Heart right ventricle (tissue), 16 donors: ENCODE measurements at regions not wholly inside any gene's neighbourhood (a gene's known extent, or its start where the extent isn't known, plus 50 kb on each side); places are given as distances from the start of the nearest gene placed in this dataset.

ENCODE experiments used
- ATAC-seq, 8 donors: fragments of 200-7000 bp; cut with Tn5 transposase; one replicate each; pipeline ENCODE4 v1.9.1; 2020; ENCODE audit warnings: mild to moderate bottlenecking in 8 of 8, moderate library complexity in 8 of 8, moderate number of reproducible peaks in 1 of 8
- DNase-seq, 2 donors: peaks; one replicate each; pipeline ENCODE4 v3.0.0-alpha.2; 2020
- H3K27ac ChIP-seq, 10 donors: fragments of 200-600 bp; sonication (generic) in 2 of 10; one replicate each; pipeline versions ENCODE4 v1.5.0 to v1.8.0; 2020 to 2022; ENCODE audit warnings: mild to moderate bottlenecking in 3 of 10
- H3K27me3 ChIP-seq, 7 donors: fragments of 200-600 bp; one replicate each; pipeline ENCODE4 v1.8.0; 2021 to 2022; ENCODE audit warnings: mild to moderate bottlenecking in 2 of 7
- H3K36me3 ChIP-seq, 9 donors: fragments of 200-600 bp; sonication (generic) in 1 of 9; one replicate each; pipeline versions ENCODE4 v1.5.0 to v1.8.0; 2020 to 2022; ENCODE audit warnings: mild to moderate bottlenecking in 2 of 9
- H3K4me1 ChIP-seq, 9 donors: fragments of 200-600 bp; sonication (generic) in 1 of 9; one replicate each; pipeline versions ENCODE4 v1.5.0 to v1.8.0; 2020 to 2022; ENCODE audit warnings: mild to moderate bottlenecking in 4 of 9
- H3K4me3 ChIP-seq, 10 donors: fragments of 200-600 bp; sonication (generic) in 2 of 10; one replicate each; pipeline versions ENCODE4 v1.5.0 to v1.8.0; 2020 to 2022; ENCODE audit warnings: mild to moderate bottlenecking in 7 of 10, moderate library complexity in 2 of 10
- H3K9me3 ChIP-seq, 11 donors: fragments of 200-600 bp in 10 of 11; sonication (generic) in 2 of 11; one replicate each; pipeline versions ENCODE4 v1.5.0 to v1.8.0; 2013 to 2022; ENCODE audit warnings: mild to moderate bottlenecking in 2 of 11, control low read depth in 1 of 11, moderate library complexity in 1 of 11
- WGBS, 2 donors: extraction: QIAGEN DNeasy Blood & Tissue Kit; methylation state at CpG; one replicate each; pipeline ENCODE4 v1.1.7; 2013; ENCODE audit warnings: inconsistent platforms in 1 of 2; 5-methylcytosine and 5-hydroxymethylcytosine counted together
- intact Hi-C, 10 donors: fragments of 100-400 bp; cut with DNase I; formaldehyde crosslinking; loops; one replicate each; pipeline versions ENCODE4 v1.11.1 to v1.14.2; 2022
- TF ChIP-seq, protein P1 (sequence below), 9 donors: fragments of 200-600 bp; sonication (generic) in 2 of 9; IDR thresholded peaks; one replicate each; pipeline versions ENCODE4 v1.5.0 to v1.8.0; 2021 to 2022; ENCODE audit warnings: antibody characterized with exemption in 9 of 9, mild to moderate bottlenecking in 5 of 9, moderate library complexity in 1 of 9
- donor health status: Arrhythmogenic right ventricular cardiomyopathy.
- donor health status: ischemic (EF 13 %, LVEDD 7.1; RV severe dilation, severe dysfunction).
- donor health status: healthy with polysubstance abuse.
- donor health status: DM: no; HTN: yes; CAD: no.
- donor health status: DM: no; HTN: no; CAD: no.
- donor health status: ischemic (EF 25% LVEDD 6.9; RV normal size, moderate dysfunction).
- donor health status: ischemic (EF 25% LVEDD 5.7; RV mildly dilated, moderate dysfunction).
- donor health status: healthy.
- donor health status: DM: yes; HTN: yes; CAD: no.
- donor health status: Ischemic cardiomyopathy.
- donor health status: ischemic (EF 35%, LVEDD 5.7; RV mildly dilated, moderate dysfunction).
- donor health status: nonischemic (EF 11% LVEDD 7.7; RV severe dilation, severe dysfunction).
- donor health status: DM: yes; HTN: yes; CAD: no.
- donor health status: PGD.
- donor health status: ischemic (EF 29% LVEDD 5.4; RV normal size, mild dysfunction).
- donor health status: nonischemic (EF 23%, LVEDD 6.1; RV moderate dilation, normal function).

GRCh38 chr11:122538060-122538459, 117.5 kb upstream of the UBASH3B start:
- H3K27me3 ChIP-seq: no peaks in the 10 kb centered on the region
- no peaks in the 10 kb centered on the region for H3K4me1 ChIP-seq

GRCh38 chr11:122524898-122525297, 130.6 kb upstream of the UBASH3B start:
- ATAC-seq (no peak), DNase-seq (no peak)
- TF ChIP-seq, protein P1, sequence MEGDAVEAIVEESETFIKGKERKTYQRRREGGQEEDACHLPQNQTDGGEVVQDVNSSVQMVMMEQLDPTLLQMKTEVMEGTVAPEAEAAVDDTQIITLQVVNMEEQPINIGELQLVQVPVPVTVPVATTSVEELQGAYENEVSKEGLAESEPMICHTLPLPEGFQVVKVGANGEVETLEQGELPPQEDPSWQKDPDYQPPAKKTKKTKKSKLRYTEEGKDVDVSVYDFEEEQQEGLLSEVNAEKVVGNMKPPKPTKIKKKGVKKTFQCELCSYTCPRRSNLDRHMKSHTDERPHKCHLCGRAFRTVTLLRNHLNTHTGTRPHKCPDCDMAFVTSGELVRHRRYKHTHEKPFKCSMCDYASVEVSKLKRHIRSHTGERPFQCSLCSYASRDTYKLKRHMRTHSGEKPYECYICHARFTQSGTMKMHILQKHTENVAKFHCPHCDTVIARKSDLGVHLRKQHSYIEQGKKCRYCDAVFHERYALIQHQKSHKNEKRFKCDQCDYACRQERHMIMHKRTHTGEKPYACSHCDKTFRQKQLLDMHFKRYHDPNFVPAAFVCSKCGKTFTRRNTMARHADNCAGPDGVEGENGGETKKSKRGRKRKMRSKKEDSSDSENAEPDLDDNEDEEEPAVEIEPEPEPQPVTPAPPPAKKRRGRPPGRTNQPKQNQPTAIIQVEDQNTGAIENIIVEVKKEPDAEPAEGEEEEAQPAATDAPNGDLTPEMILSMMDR (IDR thresholded peaks at IDR 0.05): no peak
- no peaks in the 10 kb centered on the region for H3K9me3 ChIP-seq
- 57 to 65% methylated on average over 2 of the region's 2 CpGs for WGBS, 2 donors
- peaks cover 0 to 25% (median 19%) of the 10 kb centered on the region in 9 donors for H3K4me1 ChIP-seq
- H3K27me3 ChIP-seq: no peaks in the 10 kb centered on the region
- intact Hi-C loops: no loop called here
- no peak overlapping the region for H3K4me3 ChIP-seq
- no peaks in the 10 kb centered on the region for H3K36me3 ChIP-seq
- peak overlapping the region in 5 of 10 donors; percentile 33 to 63 (median 59) for H3K27ac ChIP-seq

More at GRCh38 chr11:122538060-122538459, 117.5 kb upstream of the UBASH3B start:
- ATAC-seq: no peak
- H3K27ac ChIP-seq: no peak overlapping the region
- 93 to 99% methylated on average over 3 of the region's 3 CpGs for WGBS, 2 donors
- no peak overlapping the region for H3K4me3 ChIP-seq
- DNase-seq: no peak
- no peaks in the 10 kb centered on the region for H3K36me3 ChIP-seq
- H3K9me3 ChIP-seq: peaks cover 0 to 75% (median 37%) of the 10 kb centered on the region in 11 donors
- TF ChIP-seq, protein P1 (IDR thresholded peaks at IDR 0.05): no peak
- intact Hi-C loops: no loop called here

- Histone ChIP-seq H3K9me3 (no peaks in the 10 kb centered on the region), H3K27me3 (no peaks in the 10 kb centered on the region), H3K4me3 (no peak overlapping the region), H3K4me1 (peaks cover 0 to 25% (median 19%) of the 10 kb centered on the region in 9 donors), H3K27ac (peak overlapping the region in 6 of 10 donors; percentile 3 to 63 (median 48)), H3K36me3 (no peaks in the 10 kb centered on the region)
- ATAC-seq (peak; percentile 61 to 96 (median 77)), DNase-seq (peak in 1 of 2 donors; percentile 22)
- 35 to 42% methylated on average over 10 of the region's 10 CpGs for WGBS, 2 donors
- TF ChIP-seq, protein P1 (IDR thresholded peaks at IDR 0.05): no peak
- intact Hi-C loops: no loop called here
Measured at GRCh38 chr11:122523846-122524805, 131.4 kb upstream of the UBASH3B start.

- TF ChIP-seq, protein P1 (IDR thresholded peaks at IDR 0.05): no peak
- Histone ChIP-seq H3K4me1 (peaks cover 0 to 25% (median 19%) of the 10 kb centered on the region in 9 donors), H3K27me3 (no peaks in the 10 kb centered on the region), H3K36me3 (no peaks in the 10 kb centered on the region), H3K4me3 (no peak overlapping the region), H3K9me3 (no peaks in the 10 kb centered on the region), H3K27ac (no peak overlapping the region)
- no peak for ATAC-seq
- intact Hi-C loops: no loop called here
- 72 to 74% methylated on average over 2 of the region's 2 CpGs for WGBS, 2 donors
- DNase-seq: no peak
Measured at GRCh38 chr11:122521626-122522025, 133.9 kb upstream of the UBASH3B start.
